ENCODE measurements at regions not wholly inside any gene's neighbourhood (a gene's known extent, or its start where the extent isn't known, plus 50 kb on each side); places are given as distances from the start of the nearest gene placed in this dataset.

- H3K4me3 ChIP-seq (replicated peaks in 1 of 3) = no peak overlapping the region
- no peaks in the 10 kb centered on the region for H3K36me3 ChIP-seq
- whole genome bisulfite sequencing, 2 donors = 47 to 51% methylated on average over 3 of the region's 3 CpGs
- no peaks in the 10 kb centered on the region for H3K4me1 ChIP-seq
- H3K27me3 ChIP-seq = no peaks in the 10 kb centered on the region
- no peaks in the 10 kb centered on the region for H3K9me3 ChIP-seq
- DNase-seq = no peak
- intact Hi-C loops (cut with DNase I) = no loop called here
- H3K27ac ChIP-seq = no peak overlapping the region
- no peak for TF ChIP-seq CTCF (IDR thresholded peaks at IDR 0.05)
- no peak for TF ChIP-seq POLR2A (IDR thresholded peaks at IDR 0.05)
Measured at GRCh38 chr20:22245139-22245538, 339.2 kb downstream of the FOXA2 start.

GRCh38 chr20:22243067-22243466, 341.3 kb downstream of the FOXA2 start:
- no peaks in the 10 kb centered on the region for H3K36me3 ChIP-seq
- intact Hi-C loops (cut with DNase I) = no loop called here
- no peak for TF ChIP-seq POLR2A (IDR thresholded peaks at IDR 0.05)
- TF ChIP-seq CTCF (IDR thresholded peaks at IDR 0.05) = no peak
- no peaks in the 10 kb centered on the region for H3K27me3 ChIP-seq
- no peak overlapping the region for H3K27ac ChIP-seq
- DNase-seq = no peak
- no peaks in the 10 kb centered on the region for H3K4me1 ChIP-seq
- WGBS, 2 donors = 69 to 72% methylated on average over 5 of the region's 5 CpGs
- H3K9me3 ChIP-seq = no peaks in the 10 kb centered on the region
- H3K4me3 ChIP-seq (replicated peaks in 1 of 3) = no peak overlapping the region

GRCh38 chr20:22241609-22242008, 342.8 kb downstream of the FOXA2 start:
- TF ChIP-seq POLR2A (IDR thresholded peaks at IDR 0.05) (no peak), CTCF (IDR thresholded peaks at IDR 0.05) (no peak)
- H3K4me3 ChIP-seq (replicated peaks in 1 of 3) = no peak overlapping the region
- H3K27me3 ChIP-seq = no peaks in the 10 kb centered on the region
- no peaks in the 10 kb centered on the region for H3K9me3 ChIP-seq
- intact Hi-C loops (cut with DNase I) = no loop called here
- H3K4me1 ChIP-seq = no peaks in the 10 kb centered on the region
- H3K27ac ChIP-seq = no peak overlapping the region
- H3K36me3 ChIP-seq = no peaks in the 10 kb centered on the region
- WGBS, 2 donors = 77 to 93% methylated on average over 1 of the region's 1 CpG
- no peak for DNase-seq

- H3K4me3 ChIP-seq (replicated peaks in 1 of 3) = no peak overlapping the region
- H3K27me3 ChIP-seq = no peaks in the 10 kb centered on the region
- no peaks in the 10 kb centered on the region for H3K9me3 ChIP-seq
- intact Hi-C loops (cut with DNase I) = no loop called here
- H3K36me3 ChIP-seq = no peaks in the 10 kb centered on the region
- TF ChIP-seq POLR2A (IDR thresholded peaks at IDR 0.05) = no peak
- no peak for TF ChIP-seq CTCF (IDR thresholded peaks at IDR 0.05)
- no peak overlapping the region for H3K27ac ChIP-seq
- no peaks in the 10 kb centered on the region for H3K4me1 ChIP-seq
- DNase-seq = no peak
Measured at GRCh38 chr20:22232923-22233322, 351.4 kb downstream of the FOXA2 start.

GRCh38 chr20:22232473-22232872, 351.9 kb downstream of the FOXA2 start:
- H3K4me3 ChIP-seq (replicated peaks in 1 of 3) = no peak overlapping the region
- H3K27me3 ChIP-seq = no peaks in the 10 kb centered on the region
- 26 to 48% methylated on average over 9 of the region's 9 CpGs for whole genome bisulfite sequencing, 2 donors
- H3K36me3 ChIP-seq = no peaks in the 10 kb centered on the region
- no peaks in the 10 kb centered on the region for H3K9me3 ChIP-seq
- H3K4me1 ChIP-seq = no peaks in the 10 kb centered on the region
- intact Hi-C loops (cut with DNase I) = no loop called here
- H3K27ac ChIP-seq = no peak overlapping the region
- TF ChIP-seq POLR2A (IDR thresholded peaks at IDR 0.05) = no peak
- TF ChIP-seq CTCF (IDR thresholded peaks at IDR 0.05) = no peak
- no peak for DNase-seq

All from thyroid gland (tissue), 4 donors.